GM12875 (cell line): ENCODE measurements at regions not wholly inside any gene's neighbourhood (a gene's known extent, or its start where the extent isn't known, plus 50 kb on each side); places are given as distances from the start of the nearest gene placed in this dataset.

Experiments
- H3K4me3 ChIP-seq: one replicate; pipeline ENCODE4 v1.5.1; 2011; ENCODE audit warnings: low read depth, low read length, control low read depth
- TF ChIP-seq, protein P1 (sequence below): IDR thresholded peaks from 2 replicates; pipeline ENCODE4 v1.5.1; 2011; ENCODE audit warnings: low read depth, mild to moderate bottlenecking, control low read depth, inconsistent platforms, low read length, moderate library complexity, borderline replicate concordance; ENCODE audit not compliant: insufficient read depth

DNA sequence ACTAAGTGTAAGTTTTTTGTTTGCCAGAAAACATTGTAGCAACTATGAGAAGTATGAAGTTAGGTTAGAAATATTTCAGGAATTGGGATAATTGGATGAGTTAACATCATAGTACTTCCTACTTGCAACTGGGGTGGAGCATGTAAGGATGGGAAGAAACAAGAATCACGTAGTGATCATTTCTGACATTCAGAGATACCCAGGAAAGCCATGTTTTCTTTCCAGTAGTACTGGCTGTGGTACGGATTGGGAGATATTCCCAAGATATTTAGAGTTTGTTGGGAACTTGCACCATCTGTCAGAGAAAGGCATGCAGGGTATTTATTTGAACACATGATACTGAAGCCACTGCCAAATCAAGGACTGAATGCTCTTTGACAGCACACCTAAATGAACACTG, 87.6 kb upstream of the SLC4A4 start:
- TF ChIP-seq, protein P1, sequence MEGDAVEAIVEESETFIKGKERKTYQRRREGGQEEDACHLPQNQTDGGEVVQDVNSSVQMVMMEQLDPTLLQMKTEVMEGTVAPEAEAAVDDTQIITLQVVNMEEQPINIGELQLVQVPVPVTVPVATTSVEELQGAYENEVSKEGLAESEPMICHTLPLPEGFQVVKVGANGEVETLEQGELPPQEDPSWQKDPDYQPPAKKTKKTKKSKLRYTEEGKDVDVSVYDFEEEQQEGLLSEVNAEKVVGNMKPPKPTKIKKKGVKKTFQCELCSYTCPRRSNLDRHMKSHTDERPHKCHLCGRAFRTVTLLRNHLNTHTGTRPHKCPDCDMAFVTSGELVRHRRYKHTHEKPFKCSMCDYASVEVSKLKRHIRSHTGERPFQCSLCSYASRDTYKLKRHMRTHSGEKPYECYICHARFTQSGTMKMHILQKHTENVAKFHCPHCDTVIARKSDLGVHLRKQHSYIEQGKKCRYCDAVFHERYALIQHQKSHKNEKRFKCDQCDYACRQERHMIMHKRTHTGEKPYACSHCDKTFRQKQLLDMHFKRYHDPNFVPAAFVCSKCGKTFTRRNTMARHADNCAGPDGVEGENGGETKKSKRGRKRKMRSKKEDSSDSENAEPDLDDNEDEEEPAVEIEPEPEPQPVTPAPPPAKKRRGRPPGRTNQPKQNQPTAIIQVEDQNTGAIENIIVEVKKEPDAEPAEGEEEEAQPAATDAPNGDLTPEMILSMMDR: no peak
- H3K4me3 ChIP-seq: no peak overlapping the region

DNA sequence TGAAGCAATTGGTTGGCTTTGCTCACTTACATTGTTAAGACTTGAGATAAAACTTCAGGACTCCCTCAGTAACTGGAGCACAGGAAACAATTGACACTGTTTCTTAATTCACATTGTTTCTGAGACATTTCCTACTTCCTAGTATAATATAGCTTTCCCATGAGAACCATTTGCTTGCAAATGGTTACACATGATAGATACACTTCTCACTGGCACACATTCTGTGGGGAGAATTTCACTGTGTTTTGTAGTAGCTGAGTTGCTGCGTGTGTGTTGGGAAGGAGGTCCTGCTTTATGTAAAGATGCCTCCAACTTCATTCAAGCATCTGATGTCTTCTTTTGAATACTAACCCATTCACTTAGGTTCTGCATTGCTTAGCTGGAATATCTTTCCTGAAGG, 85.3 kb upstream of the SLC4A4 start:
- no peak overlapping the region for H3K4me3 ChIP-seq
- TF ChIP-seq, protein P1: no peak

DNA sequence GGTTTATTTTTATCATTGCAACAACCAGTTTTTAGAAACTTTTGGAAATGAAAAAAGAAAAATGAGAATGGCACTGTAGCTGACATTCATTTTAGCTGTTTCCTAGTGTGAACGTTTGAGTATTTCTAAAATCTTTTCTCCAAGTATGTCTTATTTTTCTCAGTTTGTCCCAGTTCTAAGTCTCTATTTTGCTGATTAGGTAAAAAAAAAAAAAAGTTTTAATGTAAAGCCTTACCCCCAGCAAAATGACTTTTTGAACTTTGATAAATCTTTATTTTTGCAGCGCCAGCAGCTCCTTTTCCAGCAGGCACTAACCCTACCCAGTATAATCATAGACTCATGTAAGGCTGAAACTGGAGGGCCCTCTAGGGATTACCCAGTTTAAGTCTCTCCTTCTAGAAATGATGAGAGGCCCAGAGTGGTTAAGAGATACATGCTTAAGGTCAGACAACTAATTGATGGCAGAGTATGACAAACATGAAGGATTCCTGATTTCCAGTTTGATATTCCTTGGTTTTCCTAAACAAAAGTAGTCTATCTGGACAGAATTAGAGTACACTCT, 84.3 kb upstream of the SLC4A4 start:
- H3K4me3 ChIP-seq: no peak overlapping the region
- TF ChIP-seq, protein P1: no peak

DNA sequence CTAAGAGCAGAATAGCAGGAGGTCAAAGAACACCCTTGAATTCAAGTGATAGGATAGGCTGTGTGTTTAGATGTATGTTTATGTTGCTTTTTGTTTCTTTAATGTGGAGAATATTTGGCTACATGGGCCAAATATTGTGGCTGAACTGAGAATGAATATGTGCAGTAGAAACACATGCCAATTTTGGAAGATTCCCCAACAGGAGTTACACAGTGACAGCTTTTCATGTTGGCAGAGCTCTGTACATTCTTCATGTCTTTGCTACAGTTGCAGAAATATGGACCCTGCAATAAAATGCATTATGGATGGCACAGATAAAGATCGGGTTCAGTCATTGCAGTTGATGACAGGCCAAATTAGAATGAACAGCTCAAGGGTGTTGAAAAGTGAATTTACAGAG, 82.8 kb upstream of the SLC4A4 start:
- TF ChIP-seq, protein P1: no peak
- no peak overlapping the region for H3K4me3 ChIP-seq

DNA sequence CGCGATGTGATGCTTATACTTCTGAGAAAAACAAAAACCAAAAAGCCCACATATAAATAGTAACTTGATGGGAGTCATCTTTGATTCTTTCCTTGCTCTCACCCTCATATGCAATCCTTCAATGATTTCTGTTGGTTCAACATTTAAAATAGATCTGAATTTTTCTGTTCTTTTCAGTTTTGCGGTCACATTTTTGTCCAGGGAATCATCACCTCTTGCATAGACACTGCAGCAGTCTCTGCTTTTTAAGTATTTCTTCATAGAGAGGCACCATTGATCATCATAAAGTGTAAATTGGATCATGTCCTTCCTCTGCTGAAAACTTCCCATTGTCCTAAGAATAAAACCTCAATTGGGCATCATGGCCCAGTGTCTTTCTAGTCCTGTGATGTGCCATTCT, 81.1 kb upstream of the SLC4A4 start:
- TF ChIP-seq, protein P1: no peak
- H3K4me3 ChIP-seq: no peak overlapping the region

DNA sequence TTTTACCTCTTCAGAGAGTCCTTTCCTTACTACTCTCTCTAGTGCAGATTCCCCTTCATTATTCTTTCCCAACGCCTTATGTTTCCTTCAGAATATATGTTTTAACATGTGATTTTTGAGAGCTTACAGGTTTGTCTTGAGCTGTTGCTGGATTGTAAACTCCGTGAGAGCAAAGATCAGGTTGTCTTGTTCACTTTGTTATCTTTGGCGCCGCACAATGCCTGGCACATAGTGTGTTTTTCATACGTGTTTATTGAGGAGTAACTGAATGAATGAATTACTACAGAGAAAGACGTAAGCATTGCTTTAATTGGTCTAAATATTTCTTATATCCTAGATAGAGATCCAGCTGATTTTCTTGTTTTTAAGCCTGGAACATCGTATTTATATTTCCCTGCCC, 80.5 kb upstream of the SLC4A4 start:
- TF ChIP-seq, protein P1: no peak
- no peak overlapping the region for H3K4me3 ChIP-seq

DNA sequence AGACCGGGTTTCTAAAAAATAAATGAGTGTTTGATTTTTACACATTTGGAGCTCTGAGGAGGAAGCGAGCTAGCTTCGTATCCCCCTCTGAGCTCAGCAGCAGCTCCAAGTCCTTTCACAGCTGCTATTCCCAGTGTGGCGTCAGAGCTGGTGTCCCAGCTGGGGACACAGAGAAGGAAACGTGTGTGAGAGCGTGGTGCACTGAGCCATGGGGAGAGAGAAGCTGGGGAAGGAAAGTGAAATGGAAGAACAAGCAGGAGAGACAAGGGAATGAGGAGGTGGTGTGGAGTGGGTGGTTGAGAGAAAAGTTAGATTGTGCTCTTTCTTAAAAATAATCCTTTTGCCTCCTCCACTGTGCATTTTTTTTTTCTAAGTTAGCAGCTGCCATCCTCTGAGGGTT, 79.5 kb upstream of the SLC4A4 start:
- H3K4me3 ChIP-seq: no peak overlapping the region
- TF ChIP-seq, protein P1: no peak
